ENCODE measurements at regions not wholly inside any gene's neighbourhood (a gene's known extent, or its start where the extent isn't known, plus 50 kb on each side); places are given as distances from the start of the nearest gene placed in this dataset.

GRCh38 chr7:156540619-156541165, 99.9 kb upstream of the RNF32 start:
- TF ChIP-seq CTCF (IDR thresholded peaks at IDR 0.05; ENCODE audit: insufficient read depth, low read depth, low read length) (no peak), EZH2 (IDR thresholded peaks at IDR 0.05; ENCODE audit: insufficient read depth, low read length) (no peak)
